GM19240 (cell line): ENCODE measurements at regions not wholly inside any gene's neighbourhood (a gene's known extent, or its start where the extent isn't known, plus 50 kb on each side); places are given as distances from the start of the nearest gene placed in this dataset.

Experiments used
- DNase-seq: peaks from one replicate; pipeline ENCODE4 v3.0.0; 2011; ENCODE audit warnings: low spot score; ENCODE audit not compliant: insufficient read length

DNA sequence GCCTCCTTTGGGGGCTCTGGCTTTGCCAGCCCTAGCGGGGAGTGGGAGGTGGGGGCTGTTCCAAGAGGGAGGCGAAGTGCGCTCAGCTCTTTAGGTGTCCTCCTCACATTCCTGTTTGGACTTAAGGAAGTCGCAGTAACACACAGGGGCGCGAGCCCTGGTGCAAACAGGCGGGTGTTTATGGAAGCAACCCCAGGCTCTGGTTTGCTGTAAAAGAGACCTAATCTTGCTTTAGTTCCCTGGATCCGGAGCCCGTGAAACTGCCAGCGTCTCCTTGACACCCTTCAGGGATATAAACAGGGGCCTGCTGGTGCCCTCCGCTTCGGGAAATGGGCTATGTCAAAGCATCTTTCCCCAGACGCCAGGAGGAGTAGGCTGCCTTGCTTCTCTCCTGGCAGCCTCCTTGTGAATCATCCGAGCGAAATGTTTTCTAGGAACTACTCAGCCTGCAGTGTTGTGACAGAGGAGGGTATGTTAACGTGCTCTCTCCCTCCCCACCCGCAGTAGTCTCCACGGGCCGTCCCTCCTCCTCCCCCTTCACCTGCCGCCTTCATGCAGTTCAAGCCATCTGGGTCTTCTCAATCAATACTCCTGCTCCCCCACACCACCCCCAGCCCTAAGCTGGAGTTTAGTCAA, 168.0 kb upstream of the LRFN2 start:
- DNase-seq: no peak

DNA sequence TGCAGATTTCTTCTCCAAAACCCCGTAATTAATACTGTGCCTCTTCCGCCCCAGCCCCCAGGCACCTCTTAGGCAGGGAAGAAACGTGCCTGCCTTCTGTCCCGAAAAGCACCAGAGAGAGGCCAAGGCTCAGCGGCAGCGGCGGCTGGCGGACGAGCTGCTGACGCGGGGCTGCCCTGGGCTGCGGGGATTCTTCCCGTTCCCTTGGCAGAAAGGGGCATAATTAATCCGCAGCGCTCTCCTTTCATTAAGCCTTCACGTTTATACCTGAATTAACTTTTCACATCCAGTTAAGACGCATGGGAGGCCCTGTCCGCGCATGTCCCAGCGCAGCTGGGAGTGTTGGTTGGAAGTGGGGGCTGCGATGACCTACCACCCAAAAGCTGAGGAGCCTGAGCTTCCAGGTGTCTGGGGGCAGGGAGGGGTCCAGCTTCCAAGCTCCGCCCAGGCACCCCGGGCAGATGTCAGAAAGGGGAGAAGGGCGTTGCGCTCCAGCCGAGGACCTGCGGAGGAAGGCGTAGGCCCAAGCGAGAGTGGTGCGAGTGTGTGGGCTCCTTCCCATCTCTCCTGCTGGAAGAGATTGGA, 167.4 kb upstream of the LRFN2 start:
- DNase-seq: no peak

DNA sequence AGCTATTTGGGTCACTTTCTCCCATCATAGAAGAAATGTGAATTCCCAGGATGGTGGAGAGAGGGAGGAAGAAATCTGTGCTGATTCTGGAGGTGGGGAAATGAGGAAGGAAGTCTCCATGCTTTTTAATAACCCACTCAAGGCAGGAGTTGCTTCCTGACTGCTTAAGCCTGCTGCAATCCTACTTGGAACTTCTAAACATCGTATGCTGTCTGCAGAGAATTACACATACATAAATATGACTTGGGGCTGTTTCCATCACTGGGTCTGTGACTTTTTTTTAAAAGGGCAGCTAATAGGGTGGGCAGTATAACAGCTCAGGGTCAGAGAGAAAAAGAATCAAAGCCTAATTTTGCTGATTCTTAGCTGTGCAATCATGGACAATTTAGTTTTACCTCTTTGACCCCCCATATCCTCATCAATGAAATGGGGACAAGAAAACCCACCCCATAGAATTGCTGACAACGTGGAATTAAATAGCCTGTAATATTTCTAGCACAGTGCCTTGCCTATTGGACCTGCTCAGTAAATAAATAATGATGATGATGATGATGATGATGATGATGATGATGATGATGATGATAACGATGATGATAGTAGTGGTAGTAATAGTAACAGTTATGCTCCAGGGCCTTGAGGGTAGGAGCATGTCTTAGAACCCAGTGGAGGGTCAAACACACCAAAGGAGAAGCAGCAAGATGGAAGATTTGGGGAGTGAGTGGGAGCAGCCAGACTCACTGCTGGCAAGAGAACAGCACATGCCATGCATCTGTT, 166.7 kb upstream of the LRFN2 start:
- no peak for DNase-seq

DNA sequence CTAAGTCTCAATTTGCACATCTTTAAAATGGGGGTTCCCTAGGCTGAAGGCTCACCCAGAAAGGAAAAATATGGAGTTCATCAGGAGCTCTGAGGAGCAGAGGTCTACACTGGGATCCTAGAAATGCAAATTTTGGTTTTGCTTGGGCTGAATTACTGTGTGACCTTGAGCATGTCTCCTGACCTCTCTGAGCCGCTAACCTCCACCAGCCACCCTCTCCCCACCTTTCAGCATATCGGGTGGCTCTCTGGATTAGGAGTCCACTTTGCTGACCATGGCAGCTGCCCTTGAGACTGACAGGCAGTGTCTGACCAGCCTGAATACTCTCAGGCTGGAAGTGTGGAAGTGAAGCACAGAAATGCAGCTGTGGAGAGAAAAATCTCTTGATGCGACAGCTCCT, 165.9 kb upstream of the LRFN2 start:
- DNase-seq: no peak

DNA sequence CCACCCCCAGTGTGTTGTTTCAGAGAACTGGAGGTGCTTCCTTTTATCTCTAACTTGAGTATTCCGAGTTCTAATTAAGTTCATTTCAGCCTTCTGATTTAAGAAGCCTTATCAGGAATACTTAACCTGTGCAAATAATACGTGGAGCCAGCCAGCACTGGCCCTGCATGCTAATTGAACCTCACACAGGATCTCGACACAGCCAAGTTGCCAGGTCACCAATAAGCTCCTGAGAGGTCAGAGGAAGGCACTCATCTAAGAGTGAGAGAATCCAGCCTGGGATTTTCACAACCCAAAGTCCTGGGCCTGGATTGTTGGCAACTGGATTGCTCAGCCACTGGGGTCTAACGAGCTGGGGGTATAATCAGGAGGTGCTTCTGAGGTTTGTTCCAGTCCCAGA, 157.7 kb upstream of the LRFN2 start:
- DNase-seq: no peak

DNA sequence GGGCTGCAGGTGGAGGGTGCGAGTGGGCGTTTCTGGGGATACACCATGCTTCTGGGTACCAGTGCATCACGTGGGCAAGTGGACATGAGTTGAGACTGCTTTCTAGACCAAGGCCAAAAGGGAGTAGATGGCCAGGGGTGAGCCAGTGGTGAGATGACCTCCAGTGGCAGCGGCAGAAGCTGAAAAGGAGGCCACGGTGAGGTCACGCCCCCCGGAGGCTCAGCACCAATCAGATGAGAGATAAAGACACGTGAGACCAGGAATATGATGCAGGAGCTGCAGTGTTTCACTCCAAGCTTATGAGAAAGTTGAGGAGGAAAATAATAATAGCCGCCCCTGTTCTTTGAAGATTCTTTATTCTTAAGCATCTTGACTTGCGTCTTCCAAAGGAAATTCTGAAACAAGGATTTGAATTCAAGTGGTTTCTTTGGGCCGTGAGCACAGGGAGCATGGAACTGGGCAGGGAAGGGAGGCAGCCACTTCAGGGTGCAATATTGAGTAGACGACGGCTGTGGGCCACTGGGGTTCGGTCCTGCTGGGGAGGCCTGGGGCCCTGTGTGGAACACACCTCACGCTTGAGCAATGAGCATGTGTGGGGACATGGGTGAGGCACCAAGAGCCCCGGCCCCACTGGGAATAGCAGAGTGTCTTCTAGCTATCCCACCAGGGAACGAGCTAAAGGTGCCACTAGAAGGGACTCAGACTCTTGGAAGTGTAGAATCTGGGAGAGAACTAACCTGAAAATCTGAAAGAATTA, 156.7 kb upstream of the LRFN2 start:
- DNase-seq: no peak

DNA sequence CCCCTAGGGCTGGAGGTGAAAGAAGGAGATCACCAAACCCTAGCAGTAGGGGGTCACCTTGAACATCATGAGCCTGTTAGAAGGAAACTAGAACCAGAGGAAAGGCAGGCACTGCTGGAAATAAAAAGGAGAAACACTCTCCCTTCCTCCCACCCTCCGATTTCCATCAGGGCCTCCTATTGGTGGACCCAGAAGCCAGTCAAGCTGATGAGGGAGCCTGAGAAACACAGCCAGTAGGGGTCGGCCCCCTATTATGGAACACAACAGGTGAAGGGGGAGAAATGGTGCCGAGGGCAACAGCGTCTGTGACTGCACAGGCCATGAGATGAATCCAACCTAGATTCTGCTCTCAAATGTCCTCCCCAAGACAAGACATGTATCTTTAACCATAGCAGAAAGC, 156.1 kb upstream of the LRFN2 start:
- no peak for DNase-seq

DNA sequence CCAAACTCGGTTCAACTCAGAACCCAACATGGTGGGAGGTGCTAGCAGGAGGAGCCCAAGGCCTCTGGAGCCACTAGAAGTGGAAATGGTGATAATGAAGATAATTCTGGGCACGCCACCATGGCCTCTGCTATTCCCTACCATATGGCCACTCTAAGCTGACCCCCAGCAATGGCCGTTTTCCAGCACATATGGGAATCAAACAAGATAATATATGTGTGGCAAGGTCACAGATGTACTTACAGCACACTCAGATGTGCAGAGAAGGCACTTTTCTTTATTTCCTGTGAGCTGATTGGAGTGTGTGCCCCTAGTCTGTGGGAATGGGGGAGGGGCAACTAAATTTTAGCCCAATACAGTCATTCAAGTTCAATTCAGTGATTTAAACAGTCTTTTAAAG, 153.4 kb upstream of the LRFN2 start:
- DNase-seq: no peak

DNA sequence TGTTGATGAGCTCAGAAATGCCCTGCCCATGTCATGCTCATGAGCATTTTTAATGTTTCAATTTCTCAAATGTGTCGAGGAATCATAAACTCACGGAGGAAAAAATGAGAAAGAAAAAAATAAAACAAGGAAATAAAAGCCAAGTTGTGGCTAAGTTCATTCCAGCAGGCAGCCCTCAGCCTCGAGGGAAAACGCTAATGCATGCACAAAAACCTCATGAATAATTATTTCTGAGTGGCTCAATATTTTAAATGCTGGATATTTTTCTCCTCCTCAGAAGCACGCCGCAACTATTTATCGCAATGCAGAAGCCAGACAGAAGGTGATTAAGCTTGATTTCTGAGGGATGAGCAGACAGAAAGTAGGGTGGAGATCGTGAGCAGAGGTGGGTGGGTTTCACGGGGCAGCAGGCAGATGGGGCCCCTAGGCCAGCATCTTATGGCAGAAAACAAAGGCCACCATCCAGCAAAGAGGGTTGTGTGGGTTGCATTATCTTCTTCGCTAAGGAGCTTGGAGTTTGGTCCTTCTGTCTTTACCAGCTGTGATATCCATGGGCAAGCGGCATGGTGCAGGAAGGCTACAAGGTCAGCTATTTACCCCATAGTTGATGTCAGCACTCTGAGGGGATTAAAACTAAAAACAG, 151.5 kb upstream of the LRFN2 start:
- DNase-seq: no peak

DNA sequence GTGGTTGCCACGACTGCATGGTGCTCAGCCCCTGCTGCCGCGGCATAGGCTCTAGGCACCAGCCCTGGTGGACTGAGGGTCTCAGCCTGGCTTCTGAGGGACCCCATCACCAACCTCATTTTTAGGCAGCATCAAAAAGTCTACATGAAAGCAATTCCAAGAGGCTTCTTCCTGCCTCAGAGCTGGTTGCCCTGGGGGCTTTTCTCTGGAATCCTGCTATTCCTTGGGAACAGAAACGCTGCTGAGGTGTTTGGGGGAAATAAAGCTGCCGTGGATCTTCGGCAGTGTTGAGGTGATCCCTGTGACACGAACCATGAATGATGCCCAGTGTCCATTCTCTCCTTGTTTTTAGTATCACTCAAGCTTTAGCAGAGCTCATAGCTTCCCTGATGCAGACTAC, 148.4 kb upstream of the LRFN2 start:
- no peak for DNase-seq

DNA sequence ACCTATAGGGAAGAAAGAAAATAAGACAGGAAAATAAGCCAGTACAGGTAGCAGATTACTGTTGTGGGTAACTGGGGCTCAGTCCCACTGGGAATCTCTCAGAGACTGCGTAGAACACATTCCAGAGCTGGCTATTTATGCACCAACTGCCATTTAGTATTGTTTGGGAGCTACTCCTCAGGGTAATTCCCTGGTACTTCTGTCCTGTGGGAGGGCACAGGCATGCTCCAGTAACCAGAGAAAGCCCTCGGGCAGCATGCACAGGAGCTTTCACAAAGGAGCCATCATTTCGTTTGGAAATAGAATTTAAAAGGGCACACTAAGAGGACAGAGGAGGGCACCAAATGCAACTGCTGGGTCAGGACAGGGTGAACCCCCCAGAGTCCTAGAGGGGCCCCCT, 148.0 kb upstream of the LRFN2 start:
- no peak for DNase-seq

DNA sequence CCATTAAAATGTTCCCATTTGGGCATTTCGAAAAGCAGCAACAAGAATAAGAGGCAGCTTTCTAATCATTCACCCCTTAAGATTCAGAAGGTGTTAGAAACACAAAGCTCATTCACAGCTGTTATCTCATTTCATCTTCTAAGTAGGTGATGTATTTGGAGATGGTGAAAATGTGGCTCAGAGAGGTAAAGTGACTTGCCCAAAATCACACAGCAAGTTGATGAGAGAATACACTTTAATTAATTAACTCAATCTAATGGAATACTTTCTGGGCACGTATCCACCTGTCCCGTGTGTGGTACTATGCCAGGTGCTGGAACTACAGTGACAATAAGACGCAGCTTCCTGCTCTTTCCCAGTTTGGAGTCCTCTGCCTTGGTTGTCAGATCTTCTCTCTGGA, 147.4 kb upstream of the LRFN2 start:
- no peak for DNase-seq

DNA sequence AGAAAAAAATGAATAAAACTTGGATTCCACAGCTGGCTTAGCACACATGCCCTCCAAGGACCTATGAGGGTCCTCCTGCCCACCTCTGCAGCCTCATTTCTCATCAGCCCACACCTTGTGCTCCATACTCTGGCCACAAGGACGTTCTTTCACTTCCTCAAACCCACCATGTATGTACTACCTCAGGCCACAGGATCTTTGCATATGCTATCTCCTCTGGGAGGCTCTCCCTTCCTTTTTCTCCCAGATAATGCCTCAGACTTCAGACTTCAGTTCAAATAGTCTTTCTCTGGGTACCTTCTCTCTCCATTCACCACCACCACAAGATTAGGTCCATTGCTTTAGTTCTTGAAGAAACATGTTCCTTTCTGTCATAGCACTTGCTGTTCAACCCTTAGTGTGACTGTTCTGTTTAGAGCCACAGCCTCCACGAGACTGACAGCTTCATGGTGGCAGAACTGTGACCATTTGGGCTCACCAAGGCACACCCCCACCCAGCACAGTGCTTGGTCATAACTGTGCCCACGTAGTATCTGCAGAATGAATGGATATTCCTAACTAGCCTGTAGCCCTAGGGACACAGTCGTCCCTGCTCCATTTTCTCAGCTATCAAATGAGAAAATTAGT, 146.7 kb upstream of the LRFN2 start:
- no peak for DNase-seq

DNA sequence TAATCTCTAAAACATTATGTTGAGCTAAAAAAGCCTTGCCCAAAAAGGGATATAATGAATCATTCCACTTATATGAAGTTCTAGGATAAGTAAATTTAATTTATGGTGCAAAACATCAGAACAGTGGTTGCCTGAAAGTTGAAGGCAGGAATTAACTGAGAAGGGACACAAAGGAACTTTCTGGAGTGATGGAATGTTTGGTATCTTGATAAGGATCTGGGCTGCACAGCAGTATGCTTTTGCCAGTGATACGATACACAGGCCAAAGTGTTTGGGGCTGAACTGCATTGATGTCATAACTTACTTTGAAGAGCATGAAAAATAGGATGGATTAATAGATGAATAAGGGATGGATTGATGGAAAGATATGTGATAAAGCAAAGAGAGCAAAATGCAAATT, 146.1 kb upstream of the LRFN2 start:
- DNase-seq: no peak

DNA sequence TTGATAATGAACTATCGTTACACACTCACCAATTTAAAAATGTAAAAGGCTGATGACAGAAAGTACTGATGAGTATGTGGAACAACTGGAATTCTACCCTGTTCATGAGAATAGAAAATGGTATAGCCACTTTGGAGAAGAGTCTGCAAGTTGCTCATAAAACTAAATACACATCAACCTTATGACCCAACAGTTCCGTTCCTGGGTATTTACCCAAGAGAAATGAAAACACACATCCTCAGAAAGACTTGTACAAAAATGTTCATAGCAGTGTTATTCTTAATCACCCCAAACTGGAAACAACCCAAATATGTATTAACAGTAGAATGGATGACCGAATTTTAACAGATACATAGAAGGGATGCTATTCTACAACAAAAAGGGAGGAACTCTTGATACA, 145.7 kb upstream of the LRFN2 start:
- DNase-seq: no peak

DNA sequence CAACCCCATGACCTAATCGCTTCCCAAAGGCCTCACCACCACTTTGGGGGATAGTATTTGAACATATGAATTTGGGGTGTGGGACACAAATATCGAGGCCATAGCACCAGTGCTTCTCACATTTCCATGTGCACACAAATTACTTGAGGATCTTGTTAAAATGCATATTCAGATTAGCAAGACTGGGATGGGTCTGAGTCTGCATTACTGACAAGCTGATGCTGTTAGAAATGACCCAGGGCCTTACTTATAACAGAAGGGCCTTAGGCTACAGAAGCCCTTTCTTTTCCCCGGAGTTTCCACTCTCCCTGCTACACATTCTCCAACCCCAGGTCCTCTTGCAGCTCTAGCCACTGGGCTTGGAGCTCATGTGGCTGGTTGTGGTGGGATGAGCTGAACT, 141.5 kb upstream of the LRFN2 start:
- DNase-seq: no peak

DNA sequence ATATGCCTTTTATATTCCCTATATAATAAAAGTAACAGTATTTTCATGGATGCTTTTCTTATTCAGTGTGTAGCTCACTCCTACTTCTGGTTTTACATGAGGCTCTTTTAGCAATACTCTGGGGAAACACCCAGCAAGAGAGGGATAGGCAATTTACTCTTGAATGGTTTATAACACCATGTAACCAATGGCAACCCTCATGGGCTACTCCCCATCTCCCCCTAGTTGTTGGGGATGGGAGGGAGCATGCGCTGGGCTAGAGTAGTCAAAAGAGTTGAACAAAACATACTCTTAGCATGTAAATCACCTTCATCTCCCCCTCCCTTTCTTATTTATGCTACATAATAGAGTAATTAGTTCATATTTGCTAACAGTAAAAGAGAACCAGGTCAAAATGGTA, 140.1 kb upstream of the LRFN2 start:
- no peak for DNase-seq

DNA sequence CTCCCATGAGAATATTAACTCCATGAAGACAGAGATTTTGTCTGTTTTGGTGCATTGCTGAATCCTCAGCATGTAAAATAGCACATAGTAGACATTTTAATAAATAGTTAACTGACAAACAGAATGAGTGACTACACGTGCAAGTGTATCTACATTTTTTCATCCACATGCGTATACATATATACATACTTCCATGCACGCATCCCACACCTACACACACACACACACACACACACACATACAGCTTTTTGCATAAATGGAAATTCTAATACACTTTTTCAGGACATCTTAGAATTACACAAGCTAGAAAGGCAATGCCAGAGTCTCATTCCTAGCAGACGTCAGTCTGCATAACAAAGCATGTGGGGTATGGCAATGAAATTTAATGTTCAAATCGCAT, 139.7 kb upstream of the LRFN2 start:
- DNase-seq: no peak

DNA sequence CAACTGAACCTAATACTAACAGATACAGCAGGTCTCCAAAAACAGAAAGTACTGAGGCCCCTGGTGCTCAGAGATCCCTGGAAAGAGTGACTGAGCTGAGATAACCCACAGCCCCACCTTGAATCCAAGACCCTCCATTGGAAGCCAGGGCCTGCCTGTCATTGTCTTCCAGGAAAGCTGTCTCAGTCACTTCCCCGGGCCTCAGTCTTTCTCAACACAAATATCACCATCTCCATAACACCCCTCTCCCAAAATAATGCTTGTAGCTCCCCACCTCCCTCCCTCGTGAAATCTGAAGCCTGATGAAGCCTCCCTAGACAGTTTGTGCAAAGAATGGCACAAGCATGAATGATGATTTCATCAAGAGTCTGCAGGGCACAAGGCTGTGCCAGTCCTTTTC, 138.2 kb upstream of the LRFN2 start:
- DNase-seq: no peak

DNA sequence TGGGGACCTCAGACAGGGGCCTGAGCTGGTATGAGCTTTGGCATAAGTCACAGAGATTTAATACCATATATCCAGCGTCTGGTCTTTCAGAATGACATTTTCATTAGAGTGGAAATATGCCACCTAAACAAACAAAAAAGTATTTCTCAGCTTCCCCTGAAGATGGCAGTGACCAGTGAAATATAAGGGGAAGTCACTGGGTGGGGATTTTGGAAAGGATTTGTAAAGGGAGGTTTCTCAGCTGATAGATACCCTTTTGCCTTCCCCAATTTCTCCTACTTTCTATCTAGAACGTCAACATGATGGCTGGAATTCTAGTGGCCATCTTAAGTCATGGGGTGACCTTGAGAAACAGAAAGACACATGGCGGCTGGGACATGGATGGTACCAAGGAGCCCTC, 137.7 kb upstream of the LRFN2 start:
- no peak for DNase-seq

DNA sequence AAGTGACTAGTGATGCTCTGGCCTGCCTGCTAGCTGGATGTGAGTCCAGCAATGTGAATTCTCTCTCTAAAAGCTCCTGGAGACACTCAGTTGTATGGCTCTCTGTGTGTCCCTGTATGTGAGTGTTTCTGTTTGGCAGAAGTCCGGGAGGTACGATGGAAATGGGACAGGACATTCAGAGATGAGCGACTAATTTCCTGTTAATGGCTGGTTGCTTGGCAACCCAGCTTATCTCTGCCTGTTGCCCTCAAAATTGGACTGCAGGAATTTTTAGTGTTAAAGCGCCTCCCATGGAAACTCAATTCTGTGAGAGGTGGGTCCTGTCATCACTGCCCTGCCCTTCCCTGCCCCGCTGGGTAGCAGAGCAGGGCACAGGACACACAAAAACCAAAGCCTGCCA, 136.8 kb upstream of the LRFN2 start:
- no peak for DNase-seq
